ENCODE measurements at regions not wholly inside any gene's neighbourhood (a gene's known extent, or its start where the extent isn't known, plus 50 kb on each side); places are given as distances from the start of the nearest gene placed in this dataset.

GRCh38 chr2:198697794-198698193, 759.9 kb downstream of the SATB2 start:
- DNase-seq = no peak

GRCh38 chr2:198697218-198697617, 760.5 kb downstream of the SATB2 start:
- DNase-seq = no peak

GRCh38 chr2:198695879-198696278, 761.9 kb downstream of the SATB2 start:
- DNase-seq = no peak

GRCh38 chr2:198692907-198693510, 764.7 kb downstream of the SATB2 start:
- no peak for DNase-seq

- no peak for DNase-seq
Measured at GRCh38 chr2:198691236-198691635, 766.5 kb downstream of the SATB2 start.

GRCh38 chr2:198664321-198664720, 793.4 kb downstream of the SATB2 start:
- DNase-seq = no peak

- DNase-seq = peak; percentile 55
Measured at GRCh38 chr2:198662905-198663304, 794.8 kb downstream of the SATB2 start.

GRCh38 chr2:198660501-198660900, 797.2 kb downstream of the SATB2 start:
- no peak for DNase-seq

GRCh38 chr2:198659096-198659870, 798.5 kb downstream of the SATB2 start:
- DNase-seq = no peak

GRCh38 chr2:198657512-198658121, 800.1 kb downstream of the SATB2 start:
- no peak for DNase-seq

GRCh38 chr2:198656869-198657268, 800.9 kb downstream of the SATB2 start:
- DNase-seq = no peak

- no peak for DNase-seq
Measured at GRCh38 chr2:198654646-198655045, 803.1 kb downstream of the SATB2 start.

- no peak for DNase-seq
Measured at GRCh38 chr2:198653311-198653710, 804.4 kb downstream of the SATB2 start.

GRCh38 chr2:198652461-198652860, 805.3 kb downstream of the SATB2 start:
- no peak for DNase-seq

GRCh38 chr2:198645816-198646215, 811.9 kb downstream of the SATB2 start:
- DNase-seq = no peak

- no peak for DNase-seq
Measured at GRCh38 chr2:198641161-198641560, 816.6 kb downstream of the SATB2 start.

- DNase-seq = no peak
Measured at GRCh38 chr2:198640463-198640862, 817.3 kb downstream of the SATB2 start.

- DNase-seq = no peak
Measured at GRCh38 chr2:198639580-198639979, 818.2 kb downstream of the SATB2 start.

- no peak for DNase-seq
Measured at GRCh38 chr2:198638577-198638976, 819.2 kb downstream of the SATB2 start.

GRCh38 chr2:198630384-198630783, 826.0 kb downstream of the PLCL1 start:
- DNase-seq = no peak

GRCh38 chr2:198628596-198628995, 824.2 kb downstream of the PLCL1 start:
- no peak for DNase-seq

- no peak for DNase-seq
Measured at GRCh38 chr2:198622986-198623730, 818.8 kb downstream of the PLCL1 start.

GRCh38 chr2:198615972-198616371, 811.6 kb downstream of the PLCL1 start:
- DNase-seq = no peak

Measured in left hindlimb (tissue), 1 donor.